ENCODE measurements at regions not wholly inside any gene's neighbourhood (a gene's known extent, or its start where the extent isn't known, plus 50 kb on each side); places are given as distances from the start of the nearest gene placed in this dataset.

DNA sequence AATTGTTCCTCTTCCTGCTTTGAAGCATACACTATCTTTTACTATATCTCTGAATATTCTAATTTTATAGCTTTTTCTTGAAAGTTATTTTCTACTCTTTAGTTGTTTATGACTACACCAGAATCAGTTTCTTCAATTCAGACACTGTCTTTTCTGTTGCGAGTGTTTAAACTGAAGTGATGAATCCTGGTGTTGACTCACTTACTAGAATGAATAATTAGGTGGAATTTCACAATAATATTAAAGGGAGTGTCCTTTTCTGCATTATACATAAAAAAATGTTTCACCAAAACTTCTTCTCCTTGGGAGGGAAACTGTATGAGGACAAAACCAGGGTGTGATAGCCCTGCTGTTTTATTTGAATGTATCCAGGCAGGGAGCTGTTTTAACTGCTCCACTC, 1383.1 kb downstream of the C4orf33 start:
- peak; percentile 37 for DNase-seq (ENCODE audit: low read depth)

DNA sequence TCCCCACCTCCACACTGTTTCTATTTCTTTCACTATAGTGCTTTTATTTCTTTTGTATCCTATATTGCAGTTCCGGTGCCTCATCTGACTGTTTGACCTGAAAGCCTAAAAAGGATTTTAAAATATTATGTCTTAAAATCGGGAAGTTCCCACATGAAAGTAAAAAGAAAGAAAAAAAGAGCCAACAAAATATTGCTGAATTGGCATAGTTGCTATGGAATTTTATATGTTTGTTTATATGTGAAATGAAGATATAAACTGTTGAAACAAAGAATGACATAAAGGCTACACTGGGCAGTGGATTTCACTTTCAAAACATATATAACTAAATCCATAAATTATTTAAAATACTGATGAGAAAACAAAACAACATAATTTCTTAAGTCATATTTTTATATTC, 1383.7 kb downstream of the C4orf33 start:
- no peak for DNase-seq (ENCODE audit: low read depth)

DNA sequence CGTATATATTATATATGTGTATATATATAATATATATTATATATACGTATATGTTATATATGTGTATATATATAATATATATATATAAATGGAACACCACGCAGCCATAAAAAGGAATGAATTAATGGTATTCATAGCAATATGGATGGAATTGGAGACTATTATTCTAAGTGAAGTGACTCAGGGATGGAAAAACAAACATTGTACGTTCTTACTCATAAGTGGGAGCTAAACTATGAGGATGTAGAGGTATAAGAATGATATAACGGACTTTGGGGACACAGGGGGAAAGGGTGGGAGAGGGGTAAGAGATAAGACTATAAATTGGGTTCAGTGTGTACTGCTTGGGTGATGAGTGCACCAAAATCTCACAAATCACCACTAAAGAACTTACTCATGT, 1388.9 kb downstream of the C4orf33 start:
- DNase-seq (ENCODE audit: low read depth): no peak

DNA sequence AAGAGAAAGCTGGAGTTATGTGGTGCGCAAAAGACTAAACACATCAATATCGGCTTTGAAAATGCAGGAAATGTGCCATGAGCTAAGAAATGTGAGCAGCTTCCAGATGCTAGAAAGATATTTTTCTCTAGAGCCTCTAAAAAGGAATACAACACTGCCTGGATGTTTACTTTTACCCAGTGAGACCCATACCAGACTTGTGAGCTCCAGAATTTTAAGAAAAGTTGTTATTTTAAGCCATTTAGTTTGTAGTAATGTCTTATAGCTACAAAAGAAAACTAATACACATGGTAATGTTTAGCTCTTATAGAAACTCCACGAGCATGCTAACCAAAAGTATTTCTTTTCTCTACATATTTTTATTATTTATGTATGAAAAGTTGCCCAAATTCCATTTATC, 1389.4 kb downstream of the C4orf33 start:
- DNase-seq (ENCODE audit: low read depth): no peak

DNA sequence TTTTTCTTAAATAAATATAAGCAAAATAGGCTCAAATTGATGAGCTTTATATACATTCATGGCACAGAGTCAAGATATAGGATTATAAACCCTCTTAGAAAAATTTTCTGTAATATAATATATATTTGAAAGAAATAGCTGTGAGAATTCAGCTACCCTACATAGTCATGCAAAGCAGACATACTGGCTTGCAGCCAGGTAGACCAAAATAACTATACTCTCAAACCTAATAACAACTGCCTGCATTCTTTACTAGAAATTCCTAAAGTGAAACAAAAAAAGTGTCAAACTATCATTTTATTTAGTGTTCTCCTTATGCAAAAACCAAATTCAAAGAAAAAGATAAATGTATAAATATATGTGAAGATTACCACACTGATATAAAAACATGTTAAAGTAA, 1390.2 kb downstream of the C4orf33 start:
- DNase-seq (ENCODE audit: low read depth): no peak

DNA sequence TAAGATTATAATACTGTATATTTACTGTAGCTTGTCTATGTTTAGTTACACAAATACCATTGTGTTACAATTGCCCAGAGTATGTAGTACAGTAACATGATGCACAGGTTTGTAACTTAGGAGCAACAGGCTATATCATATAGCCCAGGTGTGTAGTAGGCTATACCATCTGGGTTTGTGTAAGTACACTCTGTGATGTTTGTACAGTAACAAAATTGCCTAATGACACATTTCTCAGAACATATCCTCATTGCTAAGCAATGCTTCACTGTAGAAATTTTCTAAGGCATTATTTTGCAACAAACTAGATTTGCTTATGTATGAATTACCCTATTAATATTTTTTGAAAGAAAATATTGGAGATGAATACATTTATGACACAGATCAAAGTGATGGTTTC, 1390.9 kb downstream of the C4orf33 start:
- no peak for DNase-seq (ENCODE audit: low read depth)

DNA sequence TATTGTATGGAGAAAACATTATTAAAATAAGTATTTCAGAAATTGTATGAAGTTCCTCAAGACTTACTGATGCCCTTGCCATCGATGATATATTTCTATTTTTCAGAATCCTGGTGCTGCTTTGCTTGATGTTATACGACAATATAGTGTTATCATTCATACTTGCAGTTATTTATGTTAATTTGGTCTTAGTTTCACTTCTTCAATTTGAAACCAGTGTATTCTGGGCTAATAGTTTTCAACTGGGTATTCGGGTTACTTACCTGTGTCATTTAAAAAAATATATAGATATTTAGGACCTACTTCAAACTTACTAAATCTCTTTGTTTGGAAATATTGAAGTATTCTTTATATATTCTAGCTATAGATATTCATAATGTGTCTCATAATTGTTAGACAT, 1414.7 kb downstream of the C4orf33 start:
- DNase-seq (ENCODE audit: low read depth): no peak

DNA sequence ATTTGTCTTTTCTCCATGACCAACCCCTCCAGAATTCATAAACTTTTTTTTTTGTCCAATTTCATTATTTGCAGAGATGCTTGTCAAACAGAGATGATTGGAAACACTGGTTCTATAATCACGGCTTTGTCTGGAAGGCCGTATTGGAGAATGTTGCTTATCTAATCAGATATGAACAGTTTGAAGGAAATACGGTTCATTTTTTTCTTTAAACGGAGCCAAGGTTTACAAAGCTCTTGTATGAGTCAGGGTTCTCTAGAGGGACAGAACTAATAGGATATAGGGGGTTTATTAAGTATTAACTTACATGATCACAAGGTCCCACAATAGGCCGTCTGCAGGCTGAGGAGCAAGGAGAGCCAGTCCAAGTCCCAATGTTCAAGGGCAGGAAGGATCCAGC, 1415.8 kb downstream of the C4orf33 start:
- no peak for DNase-seq (ENCODE audit: low read depth)

DNA sequence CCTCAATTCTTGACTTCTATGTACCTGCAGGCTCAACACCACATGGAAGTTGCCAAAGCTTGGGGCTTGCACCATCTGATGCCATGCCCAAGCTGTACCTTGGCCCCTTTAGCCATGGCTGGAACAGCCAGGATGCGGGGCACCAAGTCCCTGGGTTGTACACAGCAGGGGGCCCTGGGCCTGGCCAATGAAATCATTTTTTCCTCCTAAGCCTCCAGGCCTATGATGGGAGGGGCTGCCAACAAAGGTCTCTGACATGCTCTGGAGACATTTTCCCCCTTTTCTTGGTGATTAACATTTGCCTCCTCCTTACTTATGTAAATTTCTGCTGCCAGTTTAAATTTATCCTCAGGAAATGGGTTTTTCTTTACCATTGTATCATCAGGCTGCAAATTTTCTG, 1428.1 kb downstream of the C4orf33 start:
- no peak for DNase-seq (ENCODE audit: low read depth)

DNA sequence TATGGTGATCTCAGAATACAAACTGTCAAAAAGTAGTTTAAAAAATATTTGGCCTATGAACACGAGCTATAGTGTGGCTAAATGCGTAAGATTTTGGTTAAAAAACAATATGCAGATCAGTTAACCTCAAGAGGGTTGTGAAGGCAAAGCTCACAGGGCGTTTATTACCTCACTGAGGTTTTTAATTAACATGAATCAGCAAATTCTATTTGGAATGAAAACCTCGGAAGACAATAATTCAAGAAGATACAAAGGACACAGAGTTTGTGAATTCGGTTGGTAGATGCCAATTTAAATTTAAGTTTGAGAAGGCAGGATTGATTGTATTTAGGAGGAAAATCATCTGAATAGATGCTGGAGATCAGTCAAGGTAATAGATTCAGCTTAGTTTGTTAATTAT, 1434.6 kb downstream of the C4orf33 start:
- no peak for DNase-seq (ENCODE audit: low read depth)

DNA sequence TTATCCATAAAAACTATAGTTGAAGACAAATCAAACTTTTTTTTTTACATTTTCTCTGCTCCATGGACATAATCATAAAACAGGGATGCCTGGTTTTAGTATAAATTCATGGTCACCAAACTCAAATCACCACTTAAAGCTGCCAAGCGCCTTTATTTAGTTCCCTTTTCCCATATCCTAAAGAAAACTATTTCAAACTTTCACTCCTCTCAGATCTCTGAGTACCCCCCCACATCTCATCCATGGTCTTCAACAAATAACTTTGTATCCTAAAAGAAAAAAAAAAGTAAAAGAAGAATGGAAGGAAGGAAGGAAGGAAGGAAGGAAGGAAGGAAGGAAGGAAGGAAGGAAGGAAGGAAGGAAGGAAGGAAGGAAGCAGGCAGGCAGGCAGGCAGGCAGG, 1438.7 kb downstream of the C4orf33 start:
- DNase-seq (ENCODE audit: low read depth): no peak

DNA sequence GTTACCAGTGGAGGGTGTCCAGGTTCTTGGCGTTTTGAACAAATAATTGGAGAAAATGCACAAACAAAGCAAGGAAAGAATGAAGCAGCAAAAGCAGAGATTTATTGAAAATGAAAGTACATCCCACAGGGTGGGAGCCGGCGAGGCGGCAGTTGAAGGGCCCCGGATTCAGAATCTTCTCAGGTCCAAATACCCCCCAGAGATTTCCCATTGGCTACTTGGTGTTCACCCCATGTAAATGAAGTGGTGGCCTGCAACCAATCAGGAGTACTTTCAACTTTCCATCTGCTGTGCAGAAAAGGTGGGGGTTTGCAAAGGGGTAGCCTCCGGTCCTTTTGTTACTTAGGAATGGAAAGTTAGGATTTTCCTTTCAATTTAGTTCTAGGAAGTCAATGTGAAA, 1447.0 kb downstream of the C4orf33 start:
- no peak for DNase-seq (ENCODE audit: low read depth)

DNA sequence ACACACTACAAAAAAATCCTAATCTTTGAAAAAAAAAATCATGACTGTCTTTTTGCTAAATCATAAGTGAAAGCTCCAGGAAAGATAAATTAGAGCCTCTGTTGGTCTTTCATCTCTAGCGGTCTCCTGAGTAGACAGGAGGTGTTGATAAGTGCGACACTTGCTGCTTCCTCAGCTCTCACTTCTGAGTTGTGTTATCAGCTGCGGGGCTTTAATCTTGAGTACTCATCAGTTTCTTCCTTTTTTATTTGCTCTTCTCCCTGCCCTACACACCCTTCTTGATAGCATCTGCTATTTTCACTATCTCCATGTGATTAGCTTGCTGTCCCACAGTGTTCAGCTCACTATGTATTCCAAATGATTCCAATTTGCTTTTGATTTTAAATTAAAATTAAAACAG, 1449.2 kb downstream of the C4orf33 start:
- no peak for DNase-seq (ENCODE audit: low read depth)

DNA sequence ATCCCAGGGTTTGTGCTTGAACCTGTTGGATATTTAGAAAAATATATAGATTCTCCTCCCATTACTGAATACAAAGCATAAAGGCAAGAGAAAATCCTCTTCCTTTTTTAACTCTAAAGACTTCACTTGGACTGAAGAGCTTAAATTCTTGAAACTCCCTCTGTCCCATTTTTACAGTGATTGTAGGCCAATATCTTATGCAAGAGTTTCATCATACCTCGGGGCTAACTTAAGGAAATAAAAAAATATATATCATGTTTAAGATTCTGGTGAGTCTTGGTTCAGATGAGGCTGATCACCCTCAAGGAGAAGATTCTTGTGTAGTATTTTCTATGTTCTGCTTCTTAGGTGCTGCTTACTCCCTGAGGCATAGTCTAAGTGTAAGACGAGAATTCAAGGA, 1449.6 kb downstream of the C4orf33 start:
- DNase-seq (ENCODE audit: low read depth): no peak

DNA sequence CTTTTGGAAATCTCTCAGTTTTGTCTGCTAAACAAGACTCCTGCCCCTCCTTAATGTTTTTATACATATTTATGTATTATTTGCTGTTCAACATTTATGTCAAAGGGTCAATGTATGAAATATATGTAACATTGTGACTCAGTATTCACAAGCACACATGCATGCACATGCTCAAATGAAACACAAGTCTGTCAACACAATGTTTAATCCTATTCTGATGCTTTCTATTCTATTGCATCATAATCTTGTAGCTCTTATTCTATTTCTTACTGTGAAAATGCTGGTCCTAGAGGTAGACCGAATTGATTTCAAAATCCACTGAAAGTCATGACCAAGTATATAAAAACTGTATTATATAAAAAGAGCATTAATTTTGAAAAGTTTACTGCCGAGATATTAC, 1463.3 kb downstream of the C4orf33 start:
- DNase-seq (ENCODE audit: low read depth): no peak

DNA sequence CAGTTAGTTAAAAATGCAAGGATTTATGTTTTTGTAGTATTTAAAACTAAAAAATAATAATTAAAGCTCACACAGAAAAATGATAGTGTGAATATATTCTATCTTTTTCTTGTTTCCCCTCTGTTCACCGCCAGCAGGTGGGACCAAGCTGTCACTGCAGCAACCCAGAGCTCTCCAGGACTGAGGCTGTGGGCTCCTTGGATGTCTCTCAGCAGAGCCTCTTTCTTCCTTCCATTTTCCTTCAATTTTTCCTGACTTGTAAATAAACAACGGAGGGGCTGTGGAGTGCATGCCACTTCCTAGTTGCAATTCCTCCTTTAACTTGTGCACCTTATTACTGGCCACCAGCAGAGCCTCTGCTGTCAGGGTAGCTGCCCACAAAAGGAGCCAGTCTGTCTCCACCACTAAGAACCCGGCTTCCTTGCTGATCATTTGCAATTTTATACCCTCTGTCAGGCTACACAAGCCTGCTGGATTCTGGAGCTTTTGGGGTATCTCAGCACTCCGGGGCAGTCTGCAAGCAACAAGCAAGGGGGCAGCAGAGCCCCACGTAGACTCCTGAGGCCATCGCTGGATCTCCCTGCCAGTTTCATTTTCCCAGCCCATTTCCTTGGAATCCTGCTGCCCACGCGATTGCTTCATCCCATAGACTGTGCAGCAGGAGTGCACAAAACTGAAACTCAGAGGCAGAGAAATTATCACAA, 1467.4 kb downstream of the C4orf33 start:
- peak; percentile 63 for DNase-seq (ENCODE audit: low read depth)

DNA sequence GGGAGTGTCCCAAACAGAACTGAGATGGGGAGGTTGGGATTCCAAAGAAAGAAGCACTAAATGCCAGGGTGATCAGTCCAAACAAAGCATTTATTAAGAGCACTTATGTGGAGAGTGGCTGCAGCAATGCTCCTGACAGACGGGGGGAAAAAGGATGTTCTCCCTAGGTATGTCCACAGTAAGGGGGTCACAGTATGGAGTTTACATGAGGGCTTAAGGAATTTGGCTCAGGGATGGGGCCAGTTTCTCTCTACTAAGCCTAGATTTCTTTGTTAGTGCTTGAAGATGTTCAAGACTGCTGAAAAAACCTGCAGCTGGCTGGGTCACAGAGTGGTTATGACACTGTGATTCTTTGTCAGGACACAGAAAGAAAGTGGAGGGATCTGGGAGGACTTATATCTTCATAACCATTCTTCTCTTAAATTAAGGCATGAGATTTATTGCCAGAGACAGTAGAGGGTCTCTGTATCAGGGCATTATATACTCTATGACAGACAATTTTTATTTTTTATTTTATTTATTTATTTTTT, 1468.0 kb downstream of the C4orf33 start:
- DNase-seq (ENCODE audit: low read depth): no peak

DNA sequence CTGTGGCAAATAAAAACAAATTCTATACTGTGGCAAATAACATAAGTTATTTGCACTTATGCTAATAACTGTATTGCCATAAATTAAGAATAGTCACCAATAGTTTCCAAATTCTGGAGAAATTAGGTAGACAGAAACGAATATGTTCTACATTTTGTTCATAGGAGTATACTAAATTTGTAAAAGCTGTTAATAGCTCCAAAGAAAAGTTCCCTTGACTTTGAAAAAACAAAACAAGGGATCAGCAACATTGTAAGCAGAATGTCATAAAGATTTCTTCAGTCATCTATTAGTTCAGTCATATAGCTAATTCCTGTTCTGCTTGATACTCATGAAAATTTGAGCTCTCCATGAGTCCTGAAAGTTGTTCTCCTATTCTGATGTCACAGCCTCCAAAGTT, 1472.8 kb downstream of the C4orf33 start:
- no peak for DNase-seq (ENCODE audit: low read depth)

DNA sequence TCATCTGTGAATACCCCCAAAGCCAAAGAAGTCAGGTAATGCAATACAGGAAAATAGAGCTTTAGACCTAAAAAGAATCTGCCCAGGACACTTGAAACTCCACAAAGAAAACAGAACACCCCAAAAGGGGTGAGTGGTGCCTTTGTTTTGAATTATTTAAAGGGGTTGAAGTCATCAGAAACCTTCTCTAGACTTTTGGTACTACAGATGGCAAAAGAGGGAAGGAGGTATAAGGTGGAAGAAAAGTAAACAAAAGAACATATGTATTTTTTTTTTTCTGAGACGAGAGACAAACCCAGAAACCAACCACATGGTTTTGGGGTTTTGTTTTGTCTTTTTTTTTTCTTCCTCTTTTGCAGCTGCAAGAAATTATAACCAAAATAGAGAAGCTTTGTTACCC, 1477.8 kb downstream of the C4orf33 start:
- DNase-seq (ENCODE audit: low read depth): no peak

DNA sequence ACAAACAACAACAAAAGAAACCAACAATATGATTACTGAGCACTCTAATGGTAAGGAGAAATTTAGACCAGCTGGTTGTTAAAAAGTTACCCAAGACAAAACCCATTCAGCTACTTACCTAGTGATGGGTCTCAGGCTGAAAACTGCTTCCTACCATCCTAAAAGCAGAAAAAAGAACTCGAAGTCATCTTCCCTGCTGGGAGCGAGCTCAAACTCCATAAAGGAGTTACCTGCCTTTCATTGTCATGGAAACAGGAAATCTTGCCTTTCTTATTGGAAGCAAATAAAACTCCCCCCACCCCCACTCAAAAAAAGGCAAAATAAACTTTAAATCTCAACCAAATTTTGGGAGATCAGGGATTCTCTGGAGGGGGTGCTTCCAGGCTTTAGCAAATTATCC, 1478.3 kb downstream of the C4orf33 start:
- no peak for DNase-seq (ENCODE audit: low read depth)

DNA sequence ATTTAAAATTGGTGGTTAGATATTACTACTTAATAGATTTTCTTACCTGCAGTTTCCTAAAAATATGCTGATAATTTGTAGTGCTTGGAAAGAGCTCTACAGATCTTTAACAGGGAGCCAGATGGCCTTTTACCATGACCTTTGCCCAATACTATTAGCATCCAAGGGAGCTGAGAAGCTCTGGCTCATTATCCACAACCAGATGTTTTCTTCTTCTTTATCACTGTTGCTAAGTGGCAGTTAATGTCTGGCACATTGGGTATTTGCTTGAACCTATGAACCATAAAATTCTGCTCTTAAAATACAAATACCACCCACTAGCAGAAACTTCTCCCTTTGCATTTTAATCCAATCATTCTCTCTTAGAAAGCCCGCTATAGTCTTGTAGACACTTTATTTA, 1480.3 kb downstream of the C4orf33 start:
- DNase-seq (ENCODE audit: low read depth): no peak

DNA sequence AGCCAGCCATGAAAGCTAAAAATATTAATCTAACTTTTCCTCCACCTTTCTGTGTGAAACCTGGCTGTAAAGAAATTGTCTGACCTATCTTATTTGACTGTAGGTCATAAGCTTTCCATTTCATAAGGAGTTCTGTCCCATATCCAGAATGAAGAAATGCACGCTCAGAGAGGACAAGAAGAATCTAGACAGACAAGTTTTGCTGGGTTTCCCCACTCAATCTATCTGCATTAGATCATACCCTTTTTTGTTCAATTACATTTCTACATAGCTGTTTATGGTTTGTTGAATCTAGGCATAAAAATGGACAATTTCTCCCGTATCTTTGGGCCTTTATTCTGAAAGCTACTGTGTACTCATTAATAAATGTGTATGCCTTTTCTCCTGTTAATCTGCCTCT, 1495.1 kb downstream of the C4orf33 start:
- no peak for DNase-seq (ENCODE audit: low read depth)

DNA sequence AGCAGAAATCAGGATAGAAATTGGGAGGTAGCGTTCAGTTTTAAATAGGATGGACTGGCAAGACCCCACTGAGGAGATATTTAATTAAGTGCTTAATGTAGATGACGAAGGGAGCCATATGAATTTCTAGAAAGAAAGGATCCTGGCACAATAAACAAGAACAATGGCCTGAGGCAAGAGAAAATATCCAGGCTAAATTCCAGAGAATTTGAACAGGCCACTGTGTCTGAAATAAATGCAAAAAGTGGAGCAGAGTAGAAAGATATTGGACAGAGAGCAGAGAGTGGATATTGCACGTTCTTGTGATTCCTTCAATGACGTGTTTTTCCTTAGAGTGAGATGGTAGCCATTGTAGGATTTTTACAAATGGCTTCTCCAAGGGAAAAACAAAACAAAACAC, 1504.8 kb downstream of the C4orf33 start:
- no peak for DNase-seq (ENCODE audit: low read depth)

DNA sequence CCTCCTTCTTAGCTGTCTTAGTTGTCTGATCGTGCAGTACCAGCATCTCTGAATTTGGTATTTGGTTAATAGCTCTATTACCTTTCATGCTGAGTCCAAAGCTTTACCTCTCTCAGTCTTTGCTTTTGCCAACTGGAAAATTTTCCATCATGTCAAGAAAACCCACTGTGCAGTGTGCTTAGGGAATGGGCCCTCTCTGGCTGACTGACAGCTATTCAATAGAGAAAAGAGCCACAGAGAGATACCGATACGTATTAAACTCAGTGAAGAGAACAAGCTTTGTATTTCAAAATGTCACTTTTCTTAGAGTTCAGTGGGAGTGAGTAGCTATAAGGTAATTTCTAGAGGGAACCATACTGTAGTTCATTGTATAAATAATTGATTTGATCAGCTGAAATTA, 1507.1 kb downstream of the C4orf33 start:
- DNase-seq (ENCODE audit: low read depth): no peak

All from renal cortical epithelial cell (primary cell).